DMS114 treated with DMSO at 0.1 percent for 48 hours (cell line): ENCODE measurements at regions not wholly inside any gene's neighbourhood (a gene's known extent, or its start where the extent isn't known, plus 50 kb on each side); places are given as distances from the start of the nearest gene placed in this dataset.
"Not testable (repeated sequence)": the region's sequence is repeated elsewhere in the genome, so short reads cannot be mapped to it uniquely, and the experiment has no call there.

ENCODE experiments used
- DNase-seq: peaks from one replicate; lab custom pipeline; 2025; ENCODE audit not compliant: unreplicated experiment; lab: John Stamatoyannopoulos, UW

GRCh38 chr9:88917375-88917774, 73.9 kb upstream of the S1PR3 start:
- DNase-seq = no peak

- not testable (repeated sequence) for DNase-seq
Observed at GRCh38 chr9:88918537-88918936, 72.7 kb upstream of the S1PR3 start.

- no peak for DNase-seq
Observed at GRCh38 chr9:88920645-88921044, 70.6 kb upstream of the S1PR3 start.

DNA sequence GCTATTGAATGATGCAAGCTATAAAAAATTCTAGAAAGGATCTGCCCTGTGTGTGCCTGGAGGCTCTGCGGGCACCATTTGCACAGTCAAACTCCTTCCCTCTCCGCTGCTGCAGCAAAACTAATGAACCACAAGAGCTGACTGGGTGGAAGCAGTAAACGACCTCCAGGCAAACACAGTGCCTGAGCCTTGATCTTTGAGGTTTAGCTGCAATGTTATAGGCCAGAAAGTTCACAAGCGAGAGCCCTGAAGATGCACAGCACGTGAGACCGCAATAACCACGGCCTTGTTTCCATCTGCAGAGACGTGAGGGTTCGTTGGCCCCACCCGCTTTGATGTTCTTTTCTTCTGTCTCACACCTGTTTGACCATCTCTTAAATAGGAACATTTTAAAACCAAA, 69.2 kb upstream of the S1PR3 start:
- no peak for DNase-seq

- DNase-seq = no peak
Observed at GRCh38 chr9:88923092-88923491, 68.2 kb upstream of the S1PR3 start.

- DNase-seq = no peak
Observed at GRCh38 chr9:88923653-88924288, 67.5 kb upstream of the S1PR3 start.

- DNase-seq = no peak
Observed at GRCh38 chr9:88925481-88925880, 65.8 kb upstream of the S1PR3 start.

- DNase-seq = no peak
Observed at GRCh38 chr9:88926781-88927505, 64.3 kb upstream of the S1PR3 start.

DNA sequence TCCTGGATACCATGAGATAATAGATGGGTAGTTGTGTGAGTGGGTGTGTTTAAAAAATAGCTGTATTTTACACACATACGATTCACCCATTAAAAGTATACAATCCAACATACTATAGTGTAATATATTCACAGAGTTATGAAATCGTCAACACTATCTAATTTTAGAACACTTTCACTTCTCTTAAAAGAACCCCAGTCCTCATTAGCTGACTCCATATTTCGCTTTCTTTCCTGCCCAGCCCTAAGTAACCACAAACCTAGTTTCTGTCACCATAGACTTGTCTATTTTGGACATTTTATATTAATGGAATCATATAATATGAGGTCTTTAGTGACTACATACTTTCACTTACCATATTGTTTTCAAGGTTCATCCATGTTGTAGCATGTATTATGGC, 63.8 kb upstream of the S1PR3 start:
- DNase-seq = no peak

DNA sequence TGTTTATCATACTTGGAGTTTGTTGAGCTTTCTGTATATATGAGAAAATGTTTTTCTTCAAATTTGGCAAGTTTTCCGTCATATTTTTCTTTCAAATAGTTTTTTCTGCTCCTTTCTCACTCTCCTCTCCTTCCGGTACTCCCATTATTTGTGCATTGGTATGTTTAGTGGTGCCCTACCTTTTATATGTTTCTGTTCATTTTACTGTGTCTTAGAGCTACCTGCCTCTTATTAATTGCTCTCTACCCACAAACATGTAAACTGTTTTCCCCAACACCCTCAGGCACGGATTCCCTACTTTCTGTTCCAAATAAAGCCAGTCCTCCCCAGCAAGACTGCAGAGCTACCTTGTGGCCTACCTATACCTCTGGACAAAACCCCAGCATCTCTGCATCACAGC, 60.6 kb upstream of the S1PR3 start:
- no peak for DNase-seq

DNA sequence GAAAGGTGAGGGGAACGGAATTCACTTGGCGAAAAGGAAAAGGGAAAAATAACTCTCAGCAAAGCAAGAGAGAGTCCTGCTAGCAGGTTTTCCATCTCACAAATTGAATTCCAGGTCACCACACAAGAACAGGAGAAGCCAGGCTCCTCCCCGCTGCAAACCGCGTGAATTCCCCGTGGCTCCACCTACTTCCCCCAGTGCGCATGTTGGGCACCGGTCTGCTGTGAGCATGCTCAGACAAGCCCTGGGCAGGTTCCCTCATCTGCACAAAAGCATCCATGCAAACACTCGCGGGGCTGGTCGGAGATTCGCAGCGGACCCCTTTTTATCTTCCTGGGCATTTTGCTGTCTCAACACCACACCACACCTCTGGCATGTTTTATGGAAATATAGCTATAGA, 58.5 kb upstream of the S1PR3 start:
- peak; percentile 46 for DNase-seq

DNA sequence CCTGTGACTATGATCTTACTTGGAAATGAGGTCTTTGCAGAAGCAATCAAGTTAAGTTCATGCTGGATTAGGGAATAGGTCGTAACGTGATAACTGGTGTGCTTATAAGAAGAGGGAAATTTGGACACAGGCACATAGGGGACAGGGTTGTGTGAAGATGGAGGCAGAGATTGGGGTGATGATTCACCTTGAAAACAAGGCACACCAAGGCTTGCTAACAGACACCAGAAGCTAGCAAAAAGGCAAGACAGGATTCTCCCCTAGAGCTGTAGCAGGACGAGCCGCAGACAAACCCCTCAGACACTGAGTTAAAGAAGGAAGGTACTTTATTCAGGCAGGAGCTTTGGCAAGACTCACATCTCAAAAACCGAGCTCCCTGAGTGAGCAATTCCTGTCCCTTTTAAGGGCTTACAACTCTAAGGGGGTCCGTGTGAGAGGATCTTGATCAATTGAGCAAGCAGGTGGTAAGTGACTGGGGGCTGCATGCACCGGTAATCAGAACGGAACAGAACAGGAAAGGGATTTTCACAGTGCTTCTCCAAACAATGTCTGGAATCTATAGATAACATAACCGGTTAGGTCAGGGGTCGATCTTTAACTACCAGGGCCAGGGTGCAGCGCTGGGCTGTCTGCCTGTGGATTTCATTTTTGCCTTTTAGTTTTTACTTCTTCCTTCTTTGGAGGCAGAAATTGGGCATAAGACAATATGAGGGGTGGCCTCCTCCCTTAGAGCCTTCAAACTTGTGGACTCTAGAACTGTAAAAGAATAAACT, 57.5 kb upstream of the S1PR3 start:
- no peak for DNase-seq

- no peak for DNase-seq
Observed at GRCh38 chr9:88934876-88935535, 56.3 kb upstream of the S1PR3 start.

DNA sequence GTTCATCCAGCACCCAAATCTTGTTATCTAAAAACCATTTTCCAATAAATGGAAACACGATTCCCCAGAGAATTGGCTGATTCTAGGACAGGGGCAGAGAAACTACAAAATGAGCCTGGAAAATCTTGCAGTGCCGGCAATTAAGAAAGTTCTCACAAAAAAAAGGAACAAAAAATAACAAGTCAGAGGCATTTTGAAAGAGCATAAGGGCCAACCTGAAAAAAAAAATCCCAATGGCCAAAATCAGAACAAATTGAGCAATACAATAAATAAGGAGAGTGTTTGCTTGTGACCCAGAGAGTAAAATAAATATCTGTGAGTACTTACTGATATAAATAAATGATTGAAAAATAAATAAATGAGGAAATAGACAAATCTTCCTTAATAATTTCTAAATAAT, 55.1 kb upstream of the S1PR3 start:
- DNase-seq = no peak

- no peak for DNase-seq
Observed at GRCh38 chr9:88936668-88937067, 54.6 kb upstream of the S1PR3 start.

DNA sequence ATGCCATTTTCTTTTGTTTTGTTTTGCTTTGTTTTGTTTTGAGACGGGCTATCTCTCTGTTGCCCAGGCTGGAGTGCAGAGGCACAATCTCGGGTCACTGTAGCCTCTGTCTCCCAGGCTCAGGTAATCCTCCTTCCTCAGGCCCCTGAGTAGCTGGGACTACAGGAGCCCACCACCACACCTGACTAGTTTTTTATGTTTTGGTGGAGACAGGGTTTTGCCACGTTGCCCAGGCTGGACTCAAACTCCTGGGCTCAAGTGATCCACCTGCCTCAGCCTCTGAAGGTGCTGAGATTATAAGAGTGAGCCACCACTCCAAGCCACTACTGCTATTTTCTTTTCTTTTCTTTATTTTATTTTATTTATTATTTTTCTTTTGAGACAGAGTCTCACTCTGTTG, 54.0 kb upstream of the S1PR3 start:
- DNase-seq = no peak

GRCh38 chr9:88938189-88938588, 53.1 kb upstream of the S1PR3 start:
- DNase-seq = no peak
